HG02571 (cell line): ENCODE measurements at regions not wholly inside any gene's neighbourhood (a gene's known extent, or its start where the extent isn't known, plus 50 kb on each side); places are given as distances from the start of the nearest gene placed in this dataset.
"Not testable (repeated sequence)": the region's sequence is repeated elsewhere in the genome, so short reads cannot be mapped to it uniquely, and the experiment has no call there.

Experiments
- ATAC-seq: cut with Tn5 transposase; IDR thresholded peaks from one replicate; pipeline ENCODE4 v1.9.1; 2021; ENCODE audit warnings: mild to moderate bottlenecking, moderate library complexity; ENCODE audit not compliant: unreplicated experiment

GRCh38 chr4:110837896-110838450 is 215.1 kb upstream of the PITX2 start:
- ATAC-seq: no peak

- ATAC-seq: no peak
These were observed 217.4 kb upstream of the PITX2 start for GRCh38 chr4:110840221-110840654.

GRCh38 chr4:110848787-110849186 is 225.9 kb upstream of the PITX2 start:
- ATAC-seq: no peak

GRCh38 chr4:110849461-110849860 is 226.6 kb upstream of the PITX2 start:
- no peak for ATAC-seq

GRCh38 chr4:110850461-110851442 is 227.9 kb upstream of the PITX2 start:
- no peak for ATAC-seq

GRCh38 chr4:110851989-110852388 is 229.1 kb upstream of the PITX2 start:
- ATAC-seq: no peak

GRCh38 chr4:110852793-110853192 is 229.9 kb upstream of the PITX2 start:
- no peak for ATAC-seq

- no peak for ATAC-seq
These were observed 230.4 kb upstream of the PITX2 start for GRCh38 chr4:110853242-110853641.

- no peak for ATAC-seq
These were observed 231.3 kb upstream of the PITX2 start for GRCh38 chr4:110854021-110854678.

GRCh38 chr4:110860125-110860524 is 237.2 kb upstream of the PITX2 start:
- no peak for ATAC-seq

- no peak for ATAC-seq
These were observed 238.0 kb upstream of the PITX2 start for GRCh38 chr4:110860901-110861300.

- ATAC-seq: no peak
These were observed 242.9 kb upstream of the PITX2 start for GRCh38 chr4:110865611-110866259.

- ATAC-seq: peak; percentile 79
These were observed 244.5 kb upstream of the PITX2 start for GRCh38 chr4:110867251-110867960.

GRCh38 chr4:110867981-110868720 is 245.3 kb upstream of the PITX2 start:
- no peak for ATAC-seq

- ATAC-seq: no peak
These were observed 246.2 kb upstream of the PITX2 start for GRCh38 chr4:110869114-110869513.

GRCh38 chr4:110869862-110870572 is 247.1 kb upstream of the PITX2 start:
- ATAC-seq: peak; percentile 57

GRCh38 chr4:110876214-110876613 is 253.3 kb upstream of the PITX2 start:
- not testable (repeated sequence) for ATAC-seq

GRCh38 chr4:110876866-110877265 is 254.0 kb upstream of the PITX2 start:
- no peak for ATAC-seq

- no peak for ATAC-seq
These were observed 255.0 kb upstream of the PITX2 start for GRCh38 chr4:110877778-110878370.
